Endothelial cell of hepatic sinusoid (primary cell): ENCODE measurements at regions not wholly inside any gene's neighbourhood (a gene's known extent, or its start where the extent isn't known, plus 50 kb on each side); places are given as distances from the start of the nearest gene placed in this dataset.

Experiments used
- in situ Hi-C: cut with HindIII; loops from 2 replicates; pipeline ENCODE4 v1.10.0; 2017; ENCODE audit warnings: low sequenced_read_pairs

DNA sequence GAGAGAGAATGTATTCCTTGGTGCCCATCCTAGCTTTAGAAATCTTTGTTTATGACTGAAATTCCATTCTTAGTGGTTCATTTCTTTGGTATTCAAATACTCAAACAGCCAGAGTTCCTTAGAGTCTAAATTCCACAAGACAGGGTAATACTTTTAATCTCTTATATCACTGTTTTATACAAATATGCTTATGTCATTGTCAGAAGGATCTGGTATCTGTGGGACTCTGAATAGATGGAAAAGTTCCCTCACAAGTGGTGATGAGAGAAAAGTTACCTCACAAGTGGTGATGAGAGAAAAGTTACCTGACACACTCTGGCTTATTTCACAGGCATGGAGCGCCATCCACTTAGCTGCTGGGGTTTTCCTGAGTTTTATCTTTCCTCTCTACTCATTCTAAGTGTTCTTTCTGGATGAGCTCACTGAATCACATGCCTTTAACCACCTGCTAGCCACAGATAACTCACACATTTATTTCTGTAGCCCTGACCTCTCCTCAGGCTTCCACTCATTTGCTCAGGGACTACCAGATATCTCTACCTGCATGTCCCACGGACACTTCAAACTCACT, 784.0 kb downstream of the SUGCT start:
- in situ Hi-C loops: no loop called here

DNA sequence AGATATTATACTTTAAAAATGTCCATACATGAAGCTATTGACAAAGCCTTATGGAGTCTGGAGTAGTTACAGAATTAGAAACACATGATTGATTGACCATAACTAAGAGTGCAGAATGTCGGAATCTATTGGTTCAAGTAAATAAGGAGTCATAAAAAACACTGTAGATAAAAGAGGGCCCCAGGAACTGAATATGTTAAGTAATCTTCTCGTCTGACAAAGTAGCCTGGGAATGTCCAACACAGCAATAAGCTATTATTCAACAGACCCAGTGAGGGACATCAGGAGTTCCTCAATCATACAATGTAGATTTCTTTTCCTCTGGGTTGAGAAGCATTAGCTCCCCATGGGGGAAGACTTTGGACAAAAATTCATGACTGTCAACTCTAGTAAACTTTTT, 782.0 kb downstream of the SUGCT start:
- in situ Hi-C loops: no loop called here

DNA sequence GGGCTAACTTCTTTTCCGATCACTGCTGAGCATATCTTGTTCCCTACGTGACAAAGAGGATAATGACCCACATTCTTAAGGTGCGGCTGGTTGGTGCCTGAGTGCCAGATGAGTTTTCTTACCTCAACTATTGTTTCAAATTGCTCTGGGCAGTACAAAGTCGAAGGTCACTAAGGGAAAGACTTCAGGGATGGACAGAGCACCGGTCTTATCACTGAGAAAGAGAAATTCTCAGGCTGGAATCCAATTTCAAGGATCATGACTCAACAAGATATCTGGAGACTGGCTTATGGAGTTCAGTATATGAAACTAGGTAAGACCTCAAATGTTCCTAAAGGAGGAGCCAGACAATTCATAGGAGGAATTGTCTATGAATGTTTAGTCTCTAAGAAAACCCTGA, 780.3 kb downstream of the SUGCT start:
- in situ Hi-C loops: no loop called here
